ENCODE measurements at regions not wholly inside any gene's neighbourhood (a gene's known extent, or its start where the extent isn't known, plus 50 kb on each side); places are given as distances from the start of the nearest gene placed in this dataset.
"Not testable (repeated sequence)": the region's sequence is repeated elsewhere in the genome, so short reads cannot be mapped to it uniquely, and the experiment has no call there.

GRCh38 chrX:128616933-128617332 is 564.7 kb upstream of the ACTRT1 start:
- no peak overlapping the region for H2BK15ac ChIP-seq (ENCODE audit: low read depth, low read length)
- no peak for DNase-seq
- no peaks in the 10 kb centered on the region for H3K79me1 ChIP-seq (ENCODE audit: insufficient read depth, low read depth, low read length, poor library complexity, severe bottlenecking)
- Mint-ChIP-seq H3K4me3 (no peak overlapping the region), H3K36me3 (ENCODE audit: insufficient read depth in 1 of 3, low read depth in 3 of 3) (no peaks in the 10 kb centered on the region), H3K9me3 (peaks cover 0 to 45% of the 10 kb centered on the region in 2 experiments; a peak in 4 of 5 replicates), H3K27ac (peak overlapping the region in 1 of 3 experiments; percentile 88; a peak in 1 of 7 replicates), H3K27me3 (ENCODE audit: low read depth) (no peaks in the 10 kb centered on the region), H3K4me1 (no peaks in the 10 kb centered on the region; a peak in 1 of 4 replicates)
- H4K5ac ChIP-seq (ENCODE audit: insufficient read length, low read depth, low read length), result no peak overlapping the region
- H3K23ac ChIP-seq (ENCODE audit: insufficient read length, low read depth, low read length), result no peak overlapping the region
- H2AFZ ChIP-seq (ENCODE audit: low read length), result no peak overlapping the region
- no peaks in the 10 kb centered on the region for H3K27me3 ChIP-seq (ENCODE audit: insufficient read depth, low read length)
- H4K8ac ChIP-seq (replicated peaks; ENCODE audit: insufficient read length, low read depth, low read length), result no peak overlapping the region
- no peaks in the 10 kb centered on the region for H3K79me2 ChIP-seq (ENCODE audit: insufficient read depth, low read length)
- H4K20me1 ChIP-seq (ENCODE audit: control insufficient read depth, insufficient read depth, insufficient read length), result no peaks in the 10 kb centered on the region
- no peak overlapping the region for H2BK20ac ChIP-seq (ENCODE audit: low read depth, low read length, poor library complexity, severe bottlenecking)
- no peak overlapping the region for H4K91ac ChIP-seq (ENCODE audit: insufficient read length, low read depth, low read length)
- no peak overlapping the region for H3K27ac ChIP-seq (ENCODE audit: insufficient read length, low read depth, low read length)
- no peak overlapping the region for H3K4ac ChIP-seq (ENCODE audit: low read depth, low read length)
- no peak overlapping the region for H3K18ac ChIP-seq (ENCODE audit: insufficient read length, low read depth, low read length)
- no peaks in the 10 kb centered on the region for H3K9me3 ChIP-seq (ENCODE audit: control insufficient read depth, low read depth, low read length)
- H3K4me2 ChIP-seq (ENCODE audit: insufficient read depth, insufficient read length, low read length), result no peak overlapping the region
- no peak for TF ChIP-seq CTCF (conservative IDR thresholded peaks at IDR 0.05)
- no peaks in the 10 kb centered on the region for H3K4me1 ChIP-seq (ENCODE audit: insufficient read depth, low read length)
- H2BK120ac ChIP-seq (ENCODE audit: low read depth, low read length, poor library complexity, severe bottlenecking), result no peak overlapping the region
- H3T11ph ChIP-seq (ENCODE audit: low read length), result no peak overlapping the region
- no peak overlapping the region for H3K14ac ChIP-seq (ENCODE audit: insufficient read depth, low read length)
- no peak overlapping the region for H3K9ac ChIP-seq (ENCODE audit: extremely low read depth, insufficient read length, low read length)
- no CpG with 5 or more reads among the region's 1 CpG for WGBS (ENCODE audit: extremely low coverage, insufficient read length, low lambda C conversion rate)
- H3K56ac ChIP-seq (ENCODE audit: insufficient read length, low read depth, low read length), result no peak overlapping the region
- H2BK5ac ChIP-seq (ENCODE audit: insufficient read length, low read length), result no peak overlapping the region
- no peak overlapping the region for H2AK5ac ChIP-seq (ENCODE audit: insufficient read length, low read length)
- no peak overlapping the region for H2BK12ac ChIP-seq (ENCODE audit: insufficient read length, low read depth, low read length)
- H3K23me2 ChIP-seq (ENCODE audit: insufficient read length, low read depth, low read length, poor library complexity, severe bottlenecking), result no peaks in the 10 kb centered on the region

GRCh38 chrX:128606817-128607216 is 554.6 kb upstream of the ACTRT1 start:
- not testable (repeated sequence) for H2AFZ ChIP-seq (ENCODE audit: low read length); H3T11ph ChIP-seq (ENCODE audit: low read length); H3K4me1 Mint-ChIP-seq; H3K9ac ChIP-seq (ENCODE audit: extremely low read depth, insufficient read length, low read length); H3K27me3 Mint-ChIP-seq (ENCODE audit: low read depth); H3K23ac ChIP-seq (ENCODE audit: insufficient read length, low read depth, low read length); H2BK12ac ChIP-seq (ENCODE audit: insufficient read length, low read depth, low read length); H3K4me3 Mint-ChIP-seq; H3K27ac ChIP-seq (ENCODE audit: insufficient read length, low read depth, low read length); DNase-seq; H3K4ac ChIP-seq (ENCODE audit: low read depth, low read length); H3K27me3 ChIP-seq (ENCODE audit: insufficient read depth, low read length); H3K23me2 ChIP-seq (ENCODE audit: insufficient read length, low read depth, low read length, poor library complexity, severe bottlenecking); H2BK5ac ChIP-seq (ENCODE audit: insufficient read length, low read length); H3K14ac ChIP-seq (ENCODE audit: insufficient read depth, low read length); H3K4me2 ChIP-seq (ENCODE audit: insufficient read depth, insufficient read length, low read length); H4K8ac ChIP-seq (replicated peaks; ENCODE audit: insufficient read length, low read depth, low read length); H3K4me1 ChIP-seq (ENCODE audit: insufficient read depth, low read length); H2BK120ac ChIP-seq (ENCODE audit: low read depth, low read length, poor library complexity, severe bottlenecking); H4K20me1 ChIP-seq (ENCODE audit: control insufficient read depth, insufficient read depth, insufficient read length); H4K5ac ChIP-seq (ENCODE audit: insufficient read length, low read depth, low read length); H3K56ac ChIP-seq (ENCODE audit: insufficient read length, low read depth, low read length); H3K79me1 ChIP-seq (ENCODE audit: insufficient read depth, low read depth, low read length, poor library complexity, severe bottlenecking); H2BK20ac ChIP-seq (ENCODE audit: low read depth, low read length, poor library complexity, severe bottlenecking); H3K36me3 Mint-ChIP-seq (ENCODE audit: insufficient read depth in 1 of 3, low read depth in 3 of 3); H4K91ac ChIP-seq (ENCODE audit: insufficient read length, low read depth, low read length); H3K79me2 ChIP-seq (ENCODE audit: insufficient read depth, low read length); H3K27ac Mint-ChIP-seq; H3K18ac ChIP-seq (ENCODE audit: insufficient read length, low read depth, low read length); H3K9me3 ChIP-seq (ENCODE audit: control insufficient read depth, low read depth, low read length); H2BK15ac ChIP-seq (ENCODE audit: low read depth, low read length); H2AK5ac ChIP-seq (ENCODE audit: insufficient read length, low read length)
- peaks cover 18 to 58% of the 10 kb centered on the region in 2 experiments for H3K9me3 Mint-ChIP-seq
- WGBS (ENCODE audit: extremely low coverage, insufficient read length, low lambda C conversion rate), result no CpG with 5 or more reads among the region's 16 CpGs

Measured in H9 (cell line).